Fibroblast of peridontal ligament (primary cell): ENCODE measurements at regions not wholly inside any gene's neighbourhood (a gene's known extent, or its start where the extent isn't known, plus 50 kb on each side); places are given as distances from the start of the nearest gene placed in this dataset.

Experiments
- DNase-seq: peaks from one replicate; pipeline ENCODE4 v3.0.0-alpha.2; 2010; ENCODE audit errors: extremely low read depth

GRCh38 chr2:121898483-121898882 is 143.0 kb downstream of the TSN start:
- no peak for DNase-seq

- no peak for DNase-seq
Observed at GRCh38 chr2:121900391-121900790, 144.9 kb downstream of the TSN start.

GRCh38 chr2:121902171-121902591 is 146.7 kb downstream of the TSN start:
- no peak for DNase-seq

DNA sequence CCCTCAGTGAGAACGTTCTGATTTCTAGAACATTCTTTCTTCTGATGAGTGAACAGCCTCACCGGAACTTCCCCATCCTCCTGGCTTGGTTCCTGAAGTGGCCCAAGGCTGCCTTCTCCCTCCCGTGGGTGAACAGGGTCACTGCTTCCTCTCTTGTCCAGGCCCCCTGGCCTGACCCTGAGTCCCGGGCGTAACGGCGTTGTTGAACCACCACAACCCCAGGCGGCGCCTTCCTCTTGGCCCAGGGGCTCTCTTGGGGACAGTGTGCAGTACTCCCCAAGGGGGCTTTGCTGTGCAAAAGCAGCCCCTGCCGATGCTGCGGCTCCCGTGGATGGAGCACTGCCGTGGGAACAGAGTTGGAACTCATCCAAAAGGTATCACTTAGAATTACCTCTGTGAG is 147.2 kb downstream of the TSN start:
- no peak for DNase-seq

DNA sequence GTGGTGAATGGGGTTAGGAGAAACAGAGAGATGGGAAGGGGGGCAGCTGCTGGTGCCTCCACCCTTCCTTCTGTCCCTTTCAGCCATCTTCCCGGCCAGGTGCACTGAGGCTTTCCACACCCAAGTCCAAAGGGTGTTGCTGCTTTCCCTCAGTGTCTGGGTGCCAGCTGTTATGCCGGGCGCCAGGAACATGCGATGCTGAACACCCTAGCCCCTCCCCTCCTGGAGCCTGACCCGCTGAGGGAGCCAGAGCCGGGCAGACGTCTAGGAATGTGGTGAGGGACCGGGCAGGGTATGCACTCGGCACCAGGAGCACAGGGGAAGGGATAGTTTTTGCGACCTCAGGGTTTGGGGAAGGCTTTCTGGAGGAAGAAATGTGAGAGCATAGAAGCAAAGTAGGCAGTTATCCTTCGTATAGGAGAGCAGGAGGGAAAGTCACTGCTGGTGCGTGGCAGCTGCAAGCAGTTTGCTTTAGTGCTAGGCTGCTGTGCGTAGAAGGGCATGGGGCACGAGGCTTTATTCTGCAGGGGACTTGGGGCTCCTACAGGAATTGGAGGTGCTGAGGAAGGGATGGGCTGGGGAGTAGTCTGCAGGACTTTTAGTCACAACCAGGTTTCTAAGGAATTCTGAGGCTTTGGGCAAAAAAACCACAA is 147.7 kb downstream of the TSN start:
- DNase-seq: no peak

DNA sequence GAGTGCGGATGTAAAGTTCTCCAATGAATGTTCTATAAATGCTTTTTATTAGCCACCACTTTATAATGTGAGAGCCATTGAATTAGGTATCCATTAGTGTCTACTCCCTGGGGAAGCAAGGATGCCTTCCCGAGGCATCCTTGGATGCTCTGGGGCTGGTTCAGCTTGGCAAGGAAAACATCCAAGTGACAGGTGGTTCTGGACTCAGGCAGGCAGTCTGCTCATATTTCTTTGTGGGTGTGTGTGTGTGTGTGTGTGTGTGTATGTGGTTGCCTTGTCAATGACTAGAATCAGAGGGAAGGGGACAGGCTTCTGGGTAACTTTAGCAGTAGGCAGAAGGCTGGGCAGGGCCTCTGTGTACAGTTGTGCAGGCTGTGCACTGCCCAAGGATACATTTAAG is 149.2 kb downstream of the TSN start:
- no peak for DNase-seq

GRCh38 chr2:121905201-121905600 is 149.8 kb downstream of the TSN start:
- DNase-seq: no peak

GRCh38 chr2:121906170-121906569 is 150.7 kb downstream of the TSN start:
- no peak for DNase-seq

DNA sequence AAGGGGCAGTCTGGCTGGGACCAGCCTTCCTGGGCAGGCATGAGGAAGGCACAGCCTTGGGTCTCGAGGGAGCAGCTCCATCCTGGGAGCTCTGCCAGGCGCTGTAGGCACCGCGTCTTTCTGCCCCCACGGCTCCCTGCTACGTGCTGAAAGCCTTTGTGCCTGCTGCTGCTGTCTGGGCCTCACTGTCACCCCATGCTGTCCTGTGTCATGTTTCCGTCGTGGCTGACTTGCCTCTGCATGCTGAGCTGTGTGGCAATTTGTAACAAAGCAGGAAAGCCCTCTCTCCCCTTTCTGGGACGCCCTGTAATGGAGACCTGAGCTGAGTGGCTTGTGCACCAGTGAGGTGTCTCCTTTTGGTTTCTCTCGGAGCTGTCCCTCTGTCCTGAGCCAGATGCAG is 152.5 kb downstream of the TSN start:
- DNase-seq: no peak

GRCh38 chr2:121910139-121910538 is 154.7 kb downstream of the TSN start:
- no peak for DNase-seq

DNA sequence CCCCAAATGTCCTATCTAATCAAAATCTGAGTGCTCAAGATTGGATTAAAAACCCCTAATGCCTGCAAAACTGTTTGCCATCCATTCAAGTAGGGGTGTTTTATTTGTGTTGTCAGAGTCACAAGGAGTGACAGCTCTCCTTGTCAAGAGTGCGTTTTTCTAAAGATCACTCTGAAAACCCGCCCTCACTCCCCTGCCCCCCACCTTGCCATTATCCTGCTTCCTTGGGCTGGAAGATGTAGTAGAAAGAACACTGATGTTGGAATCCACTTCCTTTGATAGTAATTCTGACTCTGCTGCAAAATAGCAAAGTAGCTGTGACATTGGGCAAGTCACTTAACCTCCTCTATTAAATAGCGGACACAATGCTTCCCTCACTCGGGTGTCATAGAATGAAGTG is 155.6 kb downstream of the TSN start:
- no peak for DNase-seq

DNA sequence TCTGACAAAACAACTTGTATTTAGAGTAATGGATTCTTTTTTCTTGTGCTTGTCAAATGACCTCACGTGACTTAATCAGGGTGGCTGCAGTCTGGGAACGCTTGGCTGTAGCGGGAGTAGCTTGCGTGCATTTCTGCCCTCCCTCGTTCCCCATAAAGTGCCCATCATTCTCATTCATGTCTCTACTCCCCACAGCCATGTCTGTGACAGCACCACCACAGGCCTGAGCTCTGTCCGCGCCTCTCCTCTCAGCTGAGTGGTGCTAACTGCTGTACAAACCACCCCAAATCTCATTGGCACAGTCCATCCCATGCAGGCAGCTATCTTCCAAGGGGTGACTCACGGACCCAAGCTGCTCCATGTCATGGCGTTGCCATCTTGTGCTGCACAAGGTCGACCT is 161.7 kb downstream of the TSN start:
- no peak for DNase-seq

- DNase-seq: no peak
Observed at GRCh38 chr2:121918231-121918630, 162.8 kb downstream of the TSN start.

DNA sequence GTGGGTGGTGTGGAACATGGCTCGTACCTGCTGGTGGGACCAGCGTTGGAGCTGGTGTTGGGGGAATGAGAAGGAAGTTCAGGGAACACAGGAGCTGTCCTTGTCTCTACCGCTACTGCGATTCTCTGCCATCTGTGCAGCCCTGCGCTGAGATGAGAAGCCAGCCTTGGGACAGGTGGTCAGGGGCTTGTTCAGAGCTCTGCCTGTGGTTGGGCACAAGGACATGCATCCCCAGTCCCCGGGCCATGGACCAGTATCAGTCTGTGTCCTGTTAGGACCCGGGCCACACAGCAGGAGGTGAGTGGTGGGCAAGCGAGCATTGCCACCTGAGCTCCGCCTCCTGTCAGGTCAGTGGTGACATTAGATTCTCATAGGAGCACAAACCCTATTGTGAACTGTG is 164.4 kb downstream of the TSN start:
- DNase-seq: no peak

DNA sequence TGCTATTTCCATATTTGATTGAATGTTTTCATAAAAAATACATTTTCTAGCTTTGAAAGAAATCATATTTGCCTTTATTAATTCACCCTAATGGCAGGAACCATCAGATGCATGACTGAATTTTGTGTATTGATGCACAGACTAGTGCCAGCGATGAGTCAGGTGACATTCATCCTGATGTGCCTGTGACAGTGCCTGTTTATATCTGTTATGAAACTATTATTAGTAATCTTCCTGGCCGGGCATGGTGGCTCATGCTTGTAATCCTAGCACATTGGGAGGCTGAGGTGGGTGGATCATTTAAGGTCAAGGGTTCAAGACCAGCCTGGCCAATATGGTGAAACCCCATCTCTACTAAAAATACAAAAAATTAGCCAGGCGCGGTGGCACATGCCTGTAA is 170.0 kb downstream of the TSN start:
- no peak for DNase-seq

DNA sequence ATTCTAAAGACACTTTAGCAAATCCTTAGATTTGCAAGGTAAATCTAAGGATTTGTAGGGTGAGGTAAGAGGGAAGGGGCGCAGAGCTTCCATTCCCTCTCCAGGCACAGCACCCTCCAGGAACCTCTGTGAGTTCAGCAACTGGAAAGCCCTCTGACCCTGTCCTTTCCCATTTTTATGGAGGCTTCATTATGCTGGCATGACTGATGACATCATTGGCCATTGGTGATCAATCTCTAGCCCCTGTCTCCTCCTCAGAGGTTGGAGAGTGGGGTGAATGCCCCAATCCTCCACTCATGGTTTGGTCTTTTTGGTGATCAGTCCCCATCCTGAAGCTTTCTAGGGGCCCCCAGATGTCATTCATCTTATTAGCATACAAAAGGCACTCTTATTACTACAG is 187.8 kb downstream of the TSN start:
- DNase-seq: no peak

- peak; percentile 20 for DNase-seq
Observed at GRCh38 chr2:121944072-121944831, 188.8 kb downstream of the TSN start.

DNA sequence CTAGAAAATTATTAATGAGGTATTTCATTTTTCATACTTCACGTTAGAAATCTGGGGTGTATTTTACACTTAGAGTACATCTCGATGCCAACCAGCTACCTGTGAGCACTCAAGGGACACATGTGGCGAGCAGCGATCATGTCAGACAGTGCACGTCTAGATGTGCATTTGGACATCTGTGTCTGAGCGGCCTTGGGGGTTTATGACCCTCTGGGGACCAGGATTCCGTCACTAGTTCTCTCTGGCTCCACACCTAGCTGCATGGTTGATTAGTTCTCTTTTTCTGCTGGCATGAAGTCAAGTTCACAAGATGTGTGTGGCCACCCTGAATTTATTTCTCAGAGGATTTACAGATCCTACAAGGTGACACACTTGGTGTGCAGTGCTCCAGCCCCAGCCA is 192.2 kb downstream of the TSN start:
- DNase-seq: no peak

DNA sequence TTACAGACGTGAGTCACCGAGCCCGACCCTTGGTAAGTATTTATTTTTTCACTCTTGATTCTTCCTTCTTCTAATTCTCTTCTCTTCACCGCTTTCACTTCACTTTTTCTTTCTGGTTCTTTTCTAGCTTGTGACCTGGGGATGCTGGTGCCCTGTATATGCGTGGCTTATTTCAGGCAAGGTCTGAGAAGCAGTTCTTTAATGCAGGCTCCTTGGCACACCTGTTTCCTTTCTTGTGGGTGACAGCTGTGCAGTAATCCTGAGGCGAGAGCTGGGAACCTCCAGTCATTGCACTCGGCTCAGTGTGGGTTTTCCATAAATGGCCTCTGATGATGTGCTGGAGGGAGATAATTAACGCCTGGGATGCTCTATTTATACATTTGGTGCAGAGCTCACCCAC is 193.8 kb downstream of the TSN start:
- DNase-seq: no peak

DNA sequence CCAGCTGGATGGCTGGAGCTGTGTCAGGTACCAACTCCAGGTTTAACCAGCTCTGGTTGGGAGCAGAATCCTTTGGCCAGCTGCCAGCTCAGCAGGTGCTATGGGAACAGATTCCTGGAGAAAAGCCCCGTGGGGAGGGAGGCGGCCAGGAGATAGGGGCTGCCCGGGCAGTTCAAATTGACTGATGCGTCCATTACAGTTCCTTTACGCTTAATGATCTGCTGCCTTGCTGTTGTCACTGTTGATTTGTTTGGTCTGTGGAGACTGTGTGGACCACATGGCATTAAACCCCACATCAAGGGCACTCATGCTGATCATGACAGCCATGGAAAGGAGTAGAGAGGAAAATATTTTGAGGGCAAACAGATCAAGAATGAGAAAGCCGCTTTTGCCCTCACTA is 200.0 kb downstream of the TSN start:
- no peak for DNase-seq

GRCh38 chr2:121955872-121956271 is 200.4 kb downstream of the TSN start:
- no peak for DNase-seq

GRCh38 chr2:121960251-121960650 is 204.8 kb downstream of the TSN start:
- DNase-seq: no peak

GRCh38 chr2:121961761-121962160 is 206.3 kb downstream of the TSN start:
- no peak for DNase-seq

DNA sequence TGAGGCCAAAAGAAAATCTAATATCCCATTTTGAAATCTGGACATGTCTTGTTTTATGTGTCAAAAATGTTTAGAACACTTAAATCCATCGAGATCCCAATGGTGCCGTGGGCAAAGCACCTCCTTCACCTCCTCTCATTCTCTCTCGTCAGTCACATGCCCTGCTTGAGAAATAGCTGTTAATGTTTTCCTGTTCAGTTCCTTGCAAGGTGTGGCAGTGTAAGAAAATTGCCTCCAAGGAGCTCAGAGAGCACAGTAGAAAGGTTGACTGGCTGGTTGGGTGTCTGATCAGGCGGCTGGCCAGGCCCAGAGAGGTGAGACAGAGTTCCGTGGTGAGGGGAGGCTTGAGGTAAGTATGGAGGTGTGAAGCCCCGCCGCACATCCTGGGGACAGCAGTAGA is 210.2 kb downstream of the TSN start:
- DNase-seq: no peak
